CD4-positive, alpha-beta T cell treated with Interleukin-6 at 100 ng/mL for 8 hours (primary cell): ENCODE measurements at regions not wholly inside any gene's neighbourhood (a gene's known extent, or its start where the extent isn't known, plus 50 kb on each side); places are given as distances from the start of the nearest gene placed in this dataset.

Experiments used
- DNase-seq: peaks from one replicate; pipeline ENCODE4 v3.0.0-alpha.2; 2020; ENCODE audit warnings: mixed read lengths, low spot score

DNA sequence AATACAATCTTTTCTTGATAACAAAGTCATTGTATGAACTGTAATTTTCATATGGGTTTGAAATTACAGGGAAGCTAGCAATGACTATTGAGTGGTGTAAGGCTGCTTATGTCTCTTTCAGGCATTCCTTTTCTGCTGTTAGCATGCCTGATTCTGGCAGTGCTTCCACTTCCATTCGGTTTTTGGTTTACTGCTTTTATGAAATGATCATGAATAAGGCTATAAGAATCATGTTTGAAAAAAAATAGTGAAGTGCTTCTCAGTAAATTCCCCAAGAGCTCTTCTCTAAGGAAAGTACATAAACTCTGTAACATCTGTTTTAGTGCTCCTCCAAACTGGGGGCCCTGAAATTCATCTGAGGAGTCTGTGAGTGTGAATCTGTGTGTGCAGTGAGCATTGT lies 434.0 kb upstream of the RGS6 start:
- DNase-seq, result no peak

GRCh38 chr14:71499018-71499417 lies 433.2 kb upstream of the RGS6 start:
- no peak for DNase-seq

DNA sequence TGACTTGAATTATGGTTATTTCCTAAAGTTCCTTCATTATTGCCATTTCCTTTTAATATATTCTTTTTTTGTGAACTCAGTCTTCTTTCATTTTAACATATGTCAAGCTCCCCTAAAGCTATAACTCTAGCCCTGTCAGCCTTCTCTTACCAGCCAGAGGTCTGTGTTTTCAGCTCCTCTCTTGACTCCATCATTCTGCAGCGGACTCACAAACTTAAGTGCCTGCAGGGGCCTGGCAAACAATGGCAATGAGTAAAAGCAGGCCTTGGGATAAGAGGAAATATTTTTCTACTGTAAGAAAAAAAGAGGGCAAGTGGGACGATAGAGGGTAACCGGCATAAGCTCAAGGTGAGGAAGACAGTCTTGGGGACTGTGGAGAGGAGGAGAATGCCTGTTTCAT lies 424.5 kb upstream of the RGS6 start:
- no peak for DNase-seq

DNA sequence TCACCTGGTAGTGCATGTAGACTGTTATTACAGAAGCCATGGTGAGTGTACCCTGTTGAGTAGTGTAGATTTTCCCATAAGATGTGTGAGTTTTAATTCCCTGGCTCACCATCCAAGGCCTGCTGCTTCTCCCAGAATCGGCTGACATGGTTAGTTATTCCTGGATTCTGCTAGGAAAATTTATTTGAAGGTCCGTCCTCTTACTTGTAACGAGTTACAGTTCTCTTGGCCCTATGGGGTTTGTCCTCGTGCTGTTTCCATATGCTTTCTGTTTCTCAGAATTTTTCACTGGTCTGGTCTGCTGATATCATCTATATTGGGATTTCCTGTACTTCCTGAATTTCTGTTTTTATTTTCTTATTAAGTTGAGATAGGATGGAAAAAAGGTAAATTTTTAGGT lies 423.3 kb upstream of the RGS6 start:
- no peak for DNase-seq

DNA sequence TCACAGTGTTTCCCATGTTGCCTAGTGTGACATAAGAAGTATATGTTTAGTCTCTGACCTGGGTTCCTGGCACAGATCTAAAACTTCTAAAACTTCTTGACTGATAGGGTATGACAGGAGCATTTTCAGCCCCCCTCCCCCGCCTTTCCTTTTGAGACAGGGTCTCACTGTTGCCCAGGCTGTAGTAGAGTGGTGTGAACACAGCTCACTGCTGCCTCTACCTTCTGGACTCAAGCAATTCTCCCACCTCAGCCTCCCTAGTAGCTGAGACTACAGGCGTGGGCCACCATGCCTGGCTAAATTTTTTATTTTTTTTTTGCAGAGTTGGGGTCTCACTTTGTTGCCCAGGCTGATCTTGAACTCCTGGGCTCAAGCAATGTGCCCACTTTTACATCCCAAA lies 421.1 kb upstream of the RGS6 start:
- no peak for DNase-seq

- DNase-seq, result no peak
Observed at GRCh38 chr14:71514941-71515919, 417.0 kb upstream of the RGS6 start.

DNA sequence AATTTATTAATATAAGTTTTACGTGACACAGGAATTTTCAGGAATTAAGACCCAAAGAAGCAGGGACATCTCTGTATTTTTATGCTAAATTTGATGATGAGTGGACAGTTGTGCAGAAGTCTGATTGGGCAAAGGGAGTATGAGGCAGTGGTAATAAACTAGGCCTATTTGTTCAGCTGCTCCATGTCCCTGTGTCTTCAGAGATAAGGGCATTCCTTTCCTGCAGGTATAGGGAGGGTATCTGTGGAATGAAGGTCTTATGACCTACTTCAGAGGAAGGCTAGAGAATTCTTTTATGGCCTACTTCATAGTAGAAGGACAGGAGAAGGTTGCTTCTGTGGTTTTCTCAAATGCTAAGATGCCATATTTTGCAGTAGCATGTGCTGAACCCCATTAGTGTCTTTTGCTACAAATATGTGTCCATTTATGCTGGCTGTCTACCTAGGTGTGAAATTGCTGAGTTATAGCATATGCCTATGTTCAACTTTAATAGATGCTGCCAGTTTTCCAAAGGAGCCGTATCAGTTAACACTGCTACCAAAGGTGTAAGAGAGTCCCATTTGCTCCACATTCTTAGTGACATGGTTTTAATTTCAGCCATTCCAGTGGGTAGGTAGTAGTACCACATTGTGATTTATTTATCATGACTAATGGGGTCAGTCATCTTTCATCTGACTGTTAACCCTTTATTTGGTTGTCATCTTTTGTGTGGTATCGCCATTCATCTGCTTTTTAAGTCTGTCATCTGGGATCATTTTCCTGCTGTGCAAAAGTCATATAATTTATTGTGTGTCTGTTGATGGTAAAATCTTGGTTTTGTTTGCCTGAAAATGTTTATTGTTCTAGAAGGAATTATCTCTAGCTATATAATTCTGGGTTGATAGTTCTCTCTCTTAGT lies 410.7 kb upstream of the RGS6 start:
- no peak for DNase-seq

DNA sequence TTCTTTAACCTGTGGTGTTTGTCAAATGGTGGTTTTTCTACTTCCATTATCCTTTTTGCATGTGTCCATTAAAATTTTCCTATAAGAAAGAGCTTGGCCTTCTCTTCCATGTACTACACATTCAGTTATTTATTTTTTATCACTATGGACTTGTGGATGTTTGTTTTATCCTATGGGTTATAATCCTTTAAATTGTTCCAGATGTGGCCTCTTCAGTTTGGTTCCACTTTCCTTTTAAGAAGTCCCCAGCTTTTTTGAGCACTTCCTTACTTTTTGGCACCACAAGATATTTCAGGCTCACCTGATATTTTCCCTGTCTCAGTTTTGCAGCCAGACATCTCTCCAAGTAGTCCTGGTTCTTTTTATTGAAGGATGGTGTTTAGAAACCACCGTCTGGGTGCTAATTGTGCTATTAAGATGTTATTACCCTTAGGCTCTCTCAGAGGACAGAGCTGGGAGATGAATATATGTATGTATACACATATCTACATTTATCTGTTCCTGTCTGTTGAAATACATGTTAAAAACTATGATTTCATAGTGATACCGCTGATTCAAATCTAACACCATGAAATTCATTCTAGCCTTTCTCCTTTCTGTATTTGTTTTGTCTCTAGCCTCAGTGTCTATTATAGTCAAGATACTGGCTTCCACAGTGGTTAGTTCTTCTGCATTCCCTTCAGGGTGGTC lies 408.5 kb upstream of the RGS6 start:
- no peak for DNase-seq

DNA sequence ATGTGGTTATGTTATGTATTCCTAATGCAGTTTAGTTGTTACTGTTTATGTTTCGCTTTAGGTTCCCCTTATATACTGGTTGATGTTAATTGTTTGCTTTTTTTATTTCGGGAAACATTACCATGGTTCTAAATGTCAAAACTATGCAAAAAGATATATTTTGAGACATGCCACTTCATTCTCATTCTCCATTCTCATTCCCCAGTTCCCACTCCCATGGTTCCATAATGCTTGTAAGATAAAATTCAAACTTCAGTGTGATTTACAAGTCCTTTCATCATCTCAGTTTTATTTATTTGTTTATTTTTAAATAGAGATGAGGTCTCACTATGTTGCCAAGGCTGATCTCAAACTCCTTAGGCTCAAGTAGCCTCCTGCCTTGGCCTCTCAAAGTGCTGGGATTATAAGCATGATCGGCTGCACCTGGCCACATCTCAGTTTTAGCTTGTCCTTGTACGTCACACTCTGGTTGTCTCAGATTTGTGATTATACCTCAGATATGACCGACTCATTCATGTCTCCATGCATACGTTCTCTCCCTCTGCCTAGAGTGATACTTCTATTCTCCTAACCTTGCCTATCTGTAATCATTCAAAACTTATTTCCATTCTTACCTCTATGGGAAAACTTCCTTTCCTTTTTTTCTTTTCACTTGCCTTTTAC lies 407.8 kb upstream of the RGS6 start:
- no peak for DNase-seq

DNA sequence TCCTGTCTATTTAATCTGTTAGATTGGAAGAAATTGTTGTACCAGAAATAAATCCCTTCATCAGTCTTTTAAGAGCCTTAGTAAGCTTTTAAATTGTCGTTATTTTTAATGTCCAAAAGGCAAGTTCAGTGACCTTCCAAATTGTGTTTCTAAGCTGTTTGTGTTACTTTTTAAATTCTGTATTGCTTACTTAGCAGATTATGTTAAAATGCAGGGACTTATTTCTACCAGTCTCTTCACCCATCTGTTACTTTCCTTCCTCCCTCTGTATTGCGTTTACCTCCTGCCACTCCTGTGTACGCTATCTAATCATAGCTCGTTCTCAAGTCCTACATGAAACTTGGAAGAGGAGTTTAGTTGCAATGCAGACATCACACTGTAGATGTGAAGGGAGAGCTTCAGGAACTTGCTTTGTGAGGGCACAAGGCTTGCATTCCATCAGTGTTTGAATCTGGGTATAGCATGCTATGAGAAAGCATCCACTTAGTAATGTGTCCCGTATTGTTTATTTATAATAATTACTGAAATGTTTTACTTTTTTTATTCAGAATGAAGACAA lies 406.5 kb upstream of the RGS6 start:
- no peak for DNase-seq

- DNase-seq, result no peak
Observed at GRCh38 chr14:71526388-71526787, 405.8 kb upstream of the RGS6 start.

- DNase-seq, result no peak
Observed at GRCh38 chr14:71527838-71528237, 404.4 kb upstream of the RGS6 start.

DNA sequence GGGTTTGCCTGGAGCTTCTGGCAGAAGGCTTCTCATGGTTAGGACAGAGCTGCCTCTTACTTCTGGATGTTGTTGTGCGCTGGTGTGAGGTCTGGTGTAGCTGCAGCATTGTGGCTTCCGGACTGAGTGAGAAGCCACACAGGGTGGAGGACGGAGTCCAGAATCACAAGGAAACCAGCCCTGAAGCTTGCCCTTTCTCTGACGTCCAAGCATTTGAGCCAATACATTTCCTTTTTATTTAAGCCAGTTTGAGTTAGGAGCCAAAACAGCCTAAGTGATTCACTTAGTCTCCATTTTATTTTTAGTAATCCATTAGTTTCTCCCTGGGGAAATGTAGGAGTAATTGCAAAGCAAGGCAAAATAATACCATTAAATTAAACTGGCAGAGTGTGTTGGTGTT lies 402.4 kb upstream of the RGS6 start:
- no peak for DNase-seq

DNA sequence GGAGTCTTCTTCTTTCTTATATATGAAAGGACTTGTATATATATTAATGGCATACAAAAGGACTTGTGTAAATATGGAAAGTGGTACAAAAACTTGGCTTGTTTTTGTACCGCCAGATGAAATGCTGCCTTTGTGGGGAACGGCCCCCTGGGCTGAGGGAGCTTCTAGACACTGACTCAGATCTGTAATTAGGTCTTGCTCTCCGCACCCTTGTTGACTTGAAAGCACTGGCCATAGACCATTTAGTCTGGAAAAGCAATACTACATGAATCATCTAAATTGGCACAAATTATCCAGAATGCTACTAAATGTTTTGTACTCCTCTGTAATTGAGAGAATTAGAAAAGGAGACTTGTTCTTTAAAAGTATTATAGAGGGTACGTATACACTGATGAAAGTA lies 399.9 kb upstream of the RGS6 start:
- no peak for DNase-seq

DNA sequence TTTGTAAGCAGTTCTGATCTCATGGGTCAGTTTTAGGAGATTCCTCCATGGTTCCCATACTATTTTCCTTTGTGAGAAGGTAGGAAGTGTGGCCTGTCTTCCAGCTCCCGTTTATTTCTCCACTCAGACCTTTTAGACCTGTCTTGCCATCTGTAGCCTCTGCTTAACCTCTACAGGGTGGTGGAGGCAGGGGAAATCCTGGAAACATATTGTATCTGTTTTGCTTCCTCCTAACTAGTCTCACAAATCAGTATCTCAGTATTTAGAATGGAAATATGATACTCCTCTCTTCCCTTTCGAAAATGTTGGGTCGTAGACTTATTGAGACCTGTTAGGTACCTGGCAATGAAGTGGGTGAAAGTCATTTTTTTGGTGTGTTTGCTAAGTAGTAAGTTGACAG lies 399.4 kb upstream of the RGS6 start:
- no peak for DNase-seq

DNA sequence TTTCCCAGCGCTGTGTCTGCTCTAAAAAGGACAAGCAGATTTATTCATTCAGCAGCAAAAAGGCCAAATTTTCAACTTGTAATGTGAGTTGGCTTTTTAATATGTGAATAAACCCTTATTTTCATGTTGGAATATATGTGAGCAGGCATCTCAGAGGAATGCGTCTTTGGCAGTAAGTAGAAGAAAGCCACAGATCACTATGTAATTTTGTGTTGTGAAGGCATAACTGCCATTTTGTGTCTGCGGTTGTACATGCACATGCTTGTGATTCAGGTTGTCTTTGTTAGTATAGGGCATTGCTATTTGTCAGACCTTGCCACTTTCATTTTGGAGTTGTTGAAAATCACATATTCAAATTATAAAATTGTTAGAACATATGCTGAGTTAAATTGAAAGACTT lies 398.8 kb upstream of the RGS6 start:
- DNase-seq, result no peak

GRCh38 chr14:71533800-71534199 lies 398.4 kb upstream of the RGS6 start:
- no peak for DNase-seq

- DNase-seq, result no peak
Observed at GRCh38 chr14:71534506-71534905, 397.7 kb upstream of the RGS6 start.

GRCh38 chr14:71536015-71536740 lies 396.1 kb upstream of the RGS6 start:
- DNase-seq, result no peak

GRCh38 chr14:71536927-71537772 lies 395.1 kb upstream of the RGS6 start:
- DNase-seq, result no peak
